Endometrial microvascular endothelial cells (primary cell): ENCODE measurements at regions not wholly inside any gene's neighbourhood (a gene's known extent, or its start where the extent isn't known, plus 50 kb on each side); places are given as distances from the start of the nearest gene placed in this dataset.
"Not testable (repeated sequence)": the region's sequence is repeated elsewhere in the genome, so short reads cannot be mapped to it uniquely, and the experiment has no call there.

Experiments
- in situ Hi-C: cut with HindIII; loops from 2 replicates; pipeline ENCODE4 v1.10.0; 2017; ENCODE audit warnings: low sequenced_read_pairs, low pct_unique_long_range_greater_than_20kb; ENCODE audit errors: inconsistent ontology term

GRCh38 chr7:46610746-46611145, 689.7 kb upstream of the IGFBP3 start:
- in situ Hi-C loops, result no loop called here

GRCh38 chr7:46607176-46607575, 686.1 kb upstream of the IGFBP3 start:
- in situ Hi-C loops, result no loop called here

GRCh38 chr7:46606761-46607160, 685.7 kb upstream of the IGFBP3 start:
- in situ Hi-C loops, result no loop called here

- in situ Hi-C loops, result no loop called here
Observed at GRCh38 chr7:46604241-46604661, 683.2 kb upstream of the IGFBP3 start.

GRCh38 chr7:46603780-46604179, 682.7 kb upstream of the IGFBP3 start:
- in situ Hi-C loops, result no loop called here

DNA sequence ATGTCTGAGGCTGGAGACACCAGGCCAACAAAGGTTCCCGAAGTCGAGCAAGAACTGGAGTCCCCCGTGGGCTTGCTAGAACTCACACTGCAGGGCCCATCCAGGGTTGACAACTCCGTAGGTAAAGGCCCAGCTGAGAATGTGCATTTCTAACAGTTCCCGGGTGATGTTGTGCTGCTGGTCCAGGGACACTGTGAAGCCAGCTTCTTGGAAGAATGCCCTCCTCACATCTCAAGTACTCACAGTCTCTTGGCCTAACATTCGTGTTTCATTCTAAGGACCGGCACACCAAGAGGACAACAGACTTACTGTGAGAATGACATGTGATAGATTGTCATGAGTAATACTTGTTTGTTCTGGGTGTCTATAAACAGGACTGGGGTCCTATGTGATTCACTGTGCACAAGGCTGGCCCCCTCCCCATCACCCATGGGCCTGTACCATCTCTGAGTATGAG, 682.3 kb upstream of the IGFBP3 start:
- in situ Hi-C loops, result no loop called here

- in situ Hi-C loops, result no loop called here
Observed at GRCh38 chr7:46600340-46600739, 679.3 kb upstream of the IGFBP3 start.

- in situ Hi-C loops, result not testable (repeated sequence)
Observed at GRCh38 chr7:46594831-46595230, 673.8 kb upstream of the IGFBP3 start.

DNA sequence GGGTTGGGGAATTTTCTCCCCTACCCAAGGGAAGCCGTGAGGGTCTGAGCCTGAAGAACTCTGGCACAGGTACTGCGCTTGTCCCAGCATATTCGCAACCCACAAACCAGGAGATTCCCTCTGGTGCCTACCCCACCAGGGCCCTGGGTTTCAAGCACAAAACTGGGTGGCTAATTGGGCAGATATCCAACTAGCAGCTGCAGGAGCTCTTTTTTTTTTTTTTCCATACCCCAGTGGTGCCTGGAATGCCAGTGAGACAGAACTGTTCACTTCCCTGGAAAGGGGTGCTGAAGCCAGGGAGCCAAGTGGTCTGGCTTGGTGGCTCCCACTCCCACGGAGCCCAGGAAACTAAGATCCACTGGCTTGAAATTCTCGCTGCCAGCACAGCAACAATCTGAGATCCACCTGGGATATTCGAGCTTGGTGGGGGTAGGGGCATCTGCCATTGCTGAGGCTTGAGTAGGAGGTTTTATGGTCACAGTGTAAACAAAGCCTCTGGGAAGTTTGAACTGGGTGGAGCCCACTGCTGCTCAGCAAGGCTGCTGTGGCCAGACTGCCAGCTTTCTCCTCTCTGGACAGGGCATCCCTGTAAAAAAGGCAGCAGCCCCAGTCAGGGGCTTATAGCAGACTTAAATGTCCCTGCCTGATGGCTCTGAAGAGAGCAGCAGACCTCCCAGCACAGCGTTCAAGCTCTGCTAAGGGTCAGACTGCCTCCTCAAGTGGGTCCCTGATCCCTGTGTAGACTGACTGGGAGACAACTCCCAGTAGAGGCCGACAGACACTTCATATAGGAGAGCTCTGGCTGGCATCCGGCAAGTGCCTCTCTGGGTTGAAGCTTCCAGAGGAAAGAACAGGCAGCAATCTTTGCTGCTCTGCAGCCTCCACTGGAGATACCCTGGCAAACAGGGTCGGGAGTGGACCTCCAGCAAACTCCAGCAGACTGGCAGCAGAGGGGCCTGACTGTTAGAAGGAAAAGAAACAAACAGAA, 670.1 kb upstream of the IGFBP3 start:
- in situ Hi-C loops, result not testable (repeated sequence)

DNA sequence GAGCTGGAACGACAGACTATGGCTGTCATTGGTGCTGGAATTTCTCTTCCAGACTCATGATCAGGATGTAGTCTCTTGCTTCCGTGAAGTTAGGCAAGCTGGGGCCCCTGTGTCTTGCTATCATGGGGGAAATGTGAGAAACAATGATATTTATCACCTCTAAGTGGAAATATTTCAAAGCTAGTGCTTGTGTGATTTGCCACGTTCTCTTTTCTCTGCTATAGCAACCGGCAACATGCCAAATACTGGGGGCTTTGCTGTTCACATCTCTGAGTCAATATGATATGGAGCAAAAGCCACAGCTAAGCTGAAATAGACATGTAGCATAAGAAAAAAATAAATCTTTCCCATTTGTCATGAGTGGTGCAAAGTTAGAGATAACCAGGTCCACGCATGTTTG, 668.2 kb upstream of the IGFBP3 start:
- in situ Hi-C loops, result no loop called here

DNA sequence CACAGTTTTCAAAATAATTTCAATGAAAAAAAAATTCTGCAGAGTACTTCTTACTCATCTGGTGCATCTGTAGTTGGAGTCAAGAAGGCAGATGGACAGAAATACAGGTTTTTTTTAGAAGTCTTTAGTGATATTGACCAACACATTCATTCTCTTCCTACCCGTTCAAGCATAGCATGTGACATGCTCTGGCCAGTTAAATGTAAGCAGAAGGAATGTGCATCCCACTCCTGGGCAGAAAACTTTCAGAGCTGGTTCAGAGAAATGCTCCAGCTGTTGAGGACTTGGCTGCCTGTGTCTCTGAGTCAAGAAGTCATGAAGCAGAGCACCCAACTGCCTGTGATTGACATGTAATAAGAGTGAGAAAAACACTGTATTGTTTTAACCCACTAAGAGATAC, 665.3 kb upstream of the IGFBP3 start:
- in situ Hi-C loops, result no loop called here

DNA sequence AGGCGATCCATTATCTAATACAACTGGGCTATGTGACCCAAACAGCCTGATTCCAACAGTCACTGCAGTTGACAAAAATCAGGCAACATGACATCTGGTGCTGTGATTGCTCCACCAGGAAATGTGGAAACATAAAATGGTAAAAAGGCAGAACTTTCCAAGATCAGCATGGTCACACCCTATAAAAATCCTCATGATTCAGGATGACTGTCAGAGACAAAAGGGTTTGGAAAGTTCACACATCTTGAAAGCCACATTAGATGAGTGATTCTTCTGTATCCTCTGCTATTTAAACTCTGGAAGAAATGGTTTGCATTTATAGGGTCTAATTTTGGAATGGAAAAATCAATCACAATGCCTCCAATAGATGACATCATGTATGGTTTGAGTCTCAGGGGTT, 662.6 kb upstream of the IGFBP3 start:
- in situ Hi-C loops, result no loop called here

DNA sequence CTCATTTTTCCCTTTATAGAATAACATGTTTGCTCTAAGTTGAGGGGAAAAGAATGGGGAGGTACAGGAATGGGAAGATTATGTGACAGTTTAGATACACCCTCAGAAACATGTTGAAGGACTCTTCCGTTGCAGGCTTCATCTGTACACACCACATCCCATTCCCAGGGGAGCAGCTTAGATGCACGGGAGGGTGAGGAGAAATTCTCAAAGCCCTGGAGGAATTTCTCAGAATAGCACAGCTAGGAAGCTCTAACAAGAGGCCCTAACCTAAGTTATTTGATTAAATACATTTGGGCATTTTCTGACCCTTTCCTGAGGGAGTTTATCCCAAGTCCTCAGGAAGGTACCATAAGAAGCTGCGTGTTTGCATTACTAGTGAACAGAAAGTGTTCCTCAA, 660.2 kb upstream of the IGFBP3 start:
- in situ Hi-C loops, result no loop called here

GRCh38 chr7:46580766-46581165, 659.7 kb upstream of the IGFBP3 start:
- in situ Hi-C loops, result no loop called here

DNA sequence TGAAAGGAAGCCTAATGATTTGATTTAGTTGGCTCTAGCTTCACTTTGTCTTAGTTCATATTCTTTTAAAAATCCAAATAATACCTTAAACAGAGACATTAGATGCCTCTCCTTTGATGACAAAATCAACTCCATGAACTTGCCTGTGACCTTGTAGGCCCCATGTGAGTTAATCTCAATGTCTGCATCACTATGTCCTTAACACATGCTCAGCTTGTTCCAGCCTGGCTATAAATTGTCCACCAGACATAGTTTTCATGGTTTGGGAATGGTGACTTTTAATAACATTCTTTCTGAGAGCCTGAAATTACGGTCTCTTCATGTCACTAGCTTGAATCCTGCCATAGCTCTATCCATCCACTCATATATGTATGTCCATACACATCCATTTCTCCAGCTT, 656.3 kb upstream of the IGFBP3 start:
- in situ Hi-C loops, result no loop called here

GRCh38 chr7:46576950-46577349, 655.9 kb upstream of the IGFBP3 start:
- in situ Hi-C loops, result no loop called here

DNA sequence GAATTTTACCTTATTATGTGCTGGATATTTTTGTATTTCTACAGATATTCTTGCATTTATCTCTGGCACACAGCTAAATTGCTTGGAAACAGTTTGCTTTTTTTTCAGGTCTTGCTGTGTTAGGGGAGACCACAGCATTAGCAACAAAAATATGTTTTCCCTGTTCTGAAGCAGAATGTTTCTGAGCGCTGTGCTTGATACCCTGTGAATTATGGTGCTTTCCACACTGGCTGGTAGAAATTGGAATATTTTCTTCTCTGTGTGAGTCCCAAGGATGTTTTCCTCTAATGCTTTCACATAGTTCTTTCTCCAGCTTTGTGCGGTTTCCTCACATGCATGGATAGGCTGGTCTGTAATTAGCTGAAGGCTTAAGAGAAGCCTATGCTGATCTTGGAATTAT, 651.6 kb upstream of the IGFBP3 start:
- in situ Hi-C loops, result no loop called here

GRCh38 chr7:46571996-46572395, 650.9 kb upstream of the IGFBP3 start:
- in situ Hi-C loops, result no loop called here

- in situ Hi-C loops, result no loop called here
Observed at GRCh38 chr7:46569133-46569465, 648.0 kb upstream of the IGFBP3 start.

DNA sequence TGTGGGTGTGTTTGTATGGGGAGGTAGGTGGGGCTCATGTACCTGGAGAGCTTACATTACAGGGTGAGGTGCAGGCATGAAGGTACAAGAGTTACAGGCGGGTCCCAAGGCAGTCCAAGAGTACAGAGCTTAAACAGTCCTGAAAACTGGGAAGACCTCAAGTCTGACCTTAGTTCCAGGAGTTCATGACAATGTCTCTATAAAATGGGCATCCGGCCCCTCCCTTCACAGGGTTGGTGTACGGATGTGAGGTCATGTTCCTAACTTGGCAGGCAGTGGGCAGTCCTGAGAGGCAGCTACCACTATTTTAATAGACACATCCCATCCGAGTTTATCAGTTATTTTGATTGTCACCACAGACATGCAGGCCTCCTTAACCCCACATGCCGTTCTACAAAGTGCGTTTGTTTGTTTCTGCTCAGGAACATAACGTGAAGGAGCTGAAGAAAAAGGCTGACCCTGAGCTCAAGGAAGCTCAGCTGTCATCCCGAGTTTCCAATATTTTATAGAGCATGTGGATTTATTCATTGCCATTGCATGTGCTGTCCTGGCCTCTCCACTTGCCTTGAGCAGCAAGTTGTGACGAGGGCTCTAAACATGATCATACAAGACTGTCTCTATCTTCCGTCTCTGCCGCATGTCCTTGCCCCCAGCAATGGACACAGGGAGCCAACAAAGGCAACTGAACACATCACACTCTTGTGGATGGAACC, 647.5 kb upstream of the IGFBP3 start:
- in situ Hi-C loops, result no loop called here
